ENCODE measurements at regions not wholly inside any gene's neighbourhood (a gene's known extent, or its start where the extent isn't known, plus 50 kb on each side); places are given as distances from the start of the nearest gene placed in this dataset.

- TF ChIP-seq CTCF (IDR thresholded peaks at IDR 0.05) (no peak), POLR2A (IDR thresholded peaks at IDR 0.05) (no peak)
These were observed 135.9 kb upstream of the LINGO1 start for GRCh38 chr15:77768521-77769078.
